Retinal pigment epithelial cell (primary cell): ENCODE measurements at regions not wholly inside any gene's neighbourhood (a gene's known extent, or its start where the extent isn't known, plus 50 kb on each side); places are given as distances from the start of the nearest gene placed in this dataset.

Source experiments
- DNase-seq: peaks from one replicate; pipeline ENCODE4 v3.0.0-alpha.2; 2010; ENCODE audit warnings: low read depth
- H3K4me3 ChIP-seq: 2 replicates; pipeline ENCODE4 v1.5.1; 2011; ENCODE audit warnings: mild to moderate bottlenecking, low read length, control low read depth, moderate library complexity
- CTCF ChIP-seq: conservative IDR thresholded peaks from 2 replicates; pipeline ENCODE4 v1.5.1; 2011; ENCODE audit warnings: low read depth, low read length, control low read depth, inconsistent platforms

- no peak for DNase-seq
- H3K4me3 ChIP-seq: no peak overlapping the region
- TF ChIP-seq CTCF: peak; percentile 56
These were observed 75.3 kb upstream of the BOC start for GRCh38 chr3:113136071-113136470.

- no peak for DNase-seq
- no peak for TF ChIP-seq CTCF
- H3K4me3 ChIP-seq: no peak overlapping the region
These were observed 74.8 kb upstream of the BOC start for GRCh38 chr3:113136544-113136943.

- H3K4me3 ChIP-seq: no peak overlapping the region
These were observed 72.3 kb upstream of the BOC start for GRCh38 chr3:113138839-113139743.

GRCh38 chr3:113140876-113141275, 70.5 kb upstream of the BOC start:
- no peak overlapping the region for H3K4me3 ChIP-seq
- TF ChIP-seq CTCF: no peak
- no peak for DNase-seq

More at GRCh38 chr3:113138839-113139743, 72.3 kb upstream of the BOC start:
- DNase-seq: no peak
- no peak for TF ChIP-seq CTCF

GRCh38 chr3:113141543-113141942, 69.8 kb upstream of the BOC start:
- H3K4me3 ChIP-seq: no peak overlapping the region
- no peak for DNase-seq
- TF ChIP-seq CTCF: no peak

GRCh38 chr3:113142476-113142875, 68.9 kb upstream of the BOC start:
- DNase-seq: no peak
- TF ChIP-seq CTCF: no peak
- H3K4me3 ChIP-seq: no peak overlapping the region

- H3K4me3 ChIP-seq: no peak overlapping the region
- TF ChIP-seq CTCF: no peak
- DNase-seq: no peak
These were observed 68.0 kb upstream of the BOC start for GRCh38 chr3:113143353-113143752.
